Type B pancreatic cell (in vitro differentiated cells): ENCODE measurements at regions not wholly inside any gene's neighbourhood (a gene's known extent, or its start where the extent isn't known, plus 50 kb on each side); places are given as distances from the start of the nearest gene placed in this dataset.

ENCODE experiments used
- DNase-seq: peaks from one replicate; pipeline ENCODE4 v3.0.0; 2021; ENCODE audit warnings: mixed read lengths; ENCODE audit not compliant: unreplicated experiment; ENCODE audit errors: extremely low spot score
- H3K27ac Mint-ChIP-seq: 2 replicates; pipeline ENCODE4 v1.8.0; 2021; ENCODE audit warnings: mild to moderate bottlenecking, mixed read lengths
- H3K27me3 Mint-ChIP-seq: 2 replicates; pipeline ENCODE4 v1.8.0; 2021; ENCODE audit warnings: mixed read lengths
- H3K36me3 Mint-ChIP-seq: 2 replicates; pipeline ENCODE4 v1.8.0; 2021; ENCODE audit warnings: mixed read lengths
- H3K4me1 Mint-ChIP-seq: one replicate; pipeline ENCODE4 v1.8.0; 2021; ENCODE audit warnings: mixed read lengths; ENCODE audit not compliant: unreplicated experiment
- H3K4me3 Mint-ChIP-seq: 2 replicates; pipeline ENCODE4 v1.8.0; 2021; ENCODE audit warnings: mild to moderate bottlenecking, mixed read lengths
- H3K9me3 Mint-ChIP-seq: 2 replicates; pipeline ENCODE4 v1.8.0; 2021; ENCODE audit warnings: mixed read lengths
- CTCF ChIP-seq: fragments of 200-600 bp; sonication (generic); conservative IDR thresholded peaks from 2 replicates; pipeline ENCODE4 v1.5.0; 2021; ENCODE audit warnings: antibody characterized with exemption, mild to moderate bottlenecking

GRCh38 chr4:10204401-10205058 lies 87.9 kb upstream of the WDR1 start:
- Mint-ChIP-seq H3K9me3 (no peaks in the 10 kb centered on the region), H3K36me3 (no peaks in the 10 kb centered on the region), H3K4me1 (no peaks in the 10 kb centered on the region), H3K4me3 (no peak overlapping the region), H3K27me3 (peaks cover 10% of the 10 kb centered on the region), H3K27ac (no peak overlapping the region)
- TF ChIP-seq CTCF = no peak
- no peak for DNase-seq

GRCh38 chr4:10203851-10204250 lies 87.3 kb upstream of the WDR1 start:
- Mint-ChIP-seq H3K4me3 (no peak overlapping the region), H3K4me1 (no peaks in the 10 kb centered on the region), H3K36me3 (no peaks in the 10 kb centered on the region), H3K9me3 (no peaks in the 10 kb centered on the region), H3K27ac (no peak overlapping the region), H3K27me3 (peaks cover 10% of the 10 kb centered on the region)
- no peak for TF ChIP-seq CTCF
- DNase-seq = no peak

GRCh38 chr4:10201381-10202223 lies 85.0 kb upstream of the WDR1 start:
- TF ChIP-seq CTCF = no peak
- DNase-seq = no peak
- H3K36me3 Mint-ChIP-seq = no peaks in the 10 kb centered on the region
- H3K4me1 Mint-ChIP-seq = no peaks in the 10 kb centered on the region
- peaks cover 9% of the 10 kb centered on the region for H3K27me3 Mint-ChIP-seq
- H3K9me3 Mint-ChIP-seq = no peaks in the 10 kb centered on the region
- H3K4me3 Mint-ChIP-seq = no peak overlapping the region
- no peak overlapping the region for H3K27ac Mint-ChIP-seq

GRCh38 chr4:10200869-10201268 lies 84.3 kb upstream of the WDR1 start:
- DNase-seq = no peak
- H3K36me3 Mint-ChIP-seq = no peaks in the 10 kb centered on the region
- no peaks in the 10 kb centered on the region for H3K9me3 Mint-ChIP-seq
- H3K27ac Mint-ChIP-seq = no peak overlapping the region
- peaks cover 6% of the 10 kb centered on the region for H3K27me3 Mint-ChIP-seq
- H3K4me3 Mint-ChIP-seq = no peak overlapping the region
- TF ChIP-seq CTCF = no peak
- H3K4me1 Mint-ChIP-seq = no peaks in the 10 kb centered on the region

- no peaks in the 10 kb centered on the region for H3K36me3 Mint-ChIP-seq
- DNase-seq = no peak
- H3K9me3 Mint-ChIP-seq = no peaks in the 10 kb centered on the region
- H3K4me1 Mint-ChIP-seq = no peaks in the 10 kb centered on the region
- H3K27ac Mint-ChIP-seq = no peak overlapping the region
- H3K4me3 Mint-ChIP-seq = no peak overlapping the region
- H3K27me3 Mint-ChIP-seq = peaks cover 9% of the 10 kb centered on the region
- TF ChIP-seq CTCF = no peak
Observed at GRCh38 chr4:10198365-10198764, 81.8 kb upstream of the WDR1 start.
